Upper lobe of right lung (tissue), 1 donor: ENCODE measurements at regions not wholly inside any gene's neighbourhood (a gene's known extent, or its start where the extent isn't known, plus 50 kb on each side); places are given as distances from the start of the nearest gene placed in this dataset.

Experiments
- ATAC-seq: fragments of 200-7000 bp; cut with Tn5 transposase; one replicate; pipeline ENCODE4 v1.9.1; 2020; ENCODE audit warnings: mild to moderate bottlenecking, moderate library complexity
- DNase-seq: peaks from one replicate; pipeline ENCODE4 v3.0.0-alpha.2; 2020
- H3K27ac ChIP-seq: fragments of 200-600 bp; one replicate; pipeline ENCODE4 v1.8.0; 2022
- H3K27me3 ChIP-seq: fragments of 200-600 bp; one replicate; pipeline ENCODE4 v1.8.0; 2022; ENCODE audit warnings: mild to moderate bottlenecking
- H3K36me3 ChIP-seq: fragments of 200-600 bp; one replicate; pipeline ENCODE4 v1.8.0; 2022
- H3K4me1 ChIP-seq: fragments of 200-600 bp; one replicate; pipeline ENCODE4 v1.8.0; 2022
- H3K4me3 ChIP-seq: fragments of 200-600 bp; one replicate; pipeline ENCODE4 v1.8.0; 2022; ENCODE audit warnings: mild to moderate bottlenecking
- H3K9me3 ChIP-seq: fragments of 200-600 bp; one replicate; pipeline ENCODE4 v1.8.0; 2022
- intact Hi-C: fragments of 100-400 bp; cut with DNase I; formaldehyde crosslinking; loops from one replicate; pipeline ENCODE4 v1.11.0; 2022
- TF ChIP-seq, protein P1 (sequence below): fragments of 200-600 bp; IDR thresholded peaks from one replicate; pipeline ENCODE4 v1.8.0; 2022; ENCODE audit warnings: antibody characterized with exemption
- donor health status: DM: no; HTN: yes; CAD: no; lungs with severe emphysema.

- ATAC-seq: no peak
- intact Hi-C loops: no loop called here
- peak overlapping the region; percentile 44 for H3K27ac ChIP-seq
Observed at GRCh38 chr6:141252828-141253608, 879.7 kb upstream of the GJE1 start.

DNA sequence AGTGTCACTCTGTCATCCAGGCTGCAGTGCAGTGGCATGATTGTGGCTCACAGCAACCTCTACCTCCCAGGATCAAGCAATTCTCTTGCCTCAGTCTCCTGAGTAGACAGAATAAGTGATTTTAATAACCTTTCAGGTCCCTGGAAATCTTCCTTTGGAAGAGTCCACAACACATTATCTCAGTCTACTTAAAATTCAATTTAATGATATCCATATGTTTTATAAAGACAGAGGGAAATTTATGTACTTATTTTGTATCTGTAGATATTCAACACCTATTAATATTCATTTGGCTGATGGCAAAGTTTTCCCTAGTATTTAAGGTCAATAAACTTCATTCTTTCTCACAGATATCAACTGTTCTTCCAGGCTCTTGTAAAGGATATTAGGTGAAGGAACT is 881.4 kb upstream of the GJE1 start:
- Histone ChIP-seq H3K27ac (no peak overlapping the region), H3K9me3 (no peaks in the 10 kb centered on the region), H3K4me1 (no peaks in the 10 kb centered on the region), H3K27me3 (no peaks in the 10 kb centered on the region), H3K4me3 (no peak overlapping the region), H3K36me3 (no peaks in the 10 kb centered on the region)
- intact Hi-C loops: no loop called here
- ATAC-seq (no peak), DNase-seq (no peak)
- TF ChIP-seq, protein P1, sequence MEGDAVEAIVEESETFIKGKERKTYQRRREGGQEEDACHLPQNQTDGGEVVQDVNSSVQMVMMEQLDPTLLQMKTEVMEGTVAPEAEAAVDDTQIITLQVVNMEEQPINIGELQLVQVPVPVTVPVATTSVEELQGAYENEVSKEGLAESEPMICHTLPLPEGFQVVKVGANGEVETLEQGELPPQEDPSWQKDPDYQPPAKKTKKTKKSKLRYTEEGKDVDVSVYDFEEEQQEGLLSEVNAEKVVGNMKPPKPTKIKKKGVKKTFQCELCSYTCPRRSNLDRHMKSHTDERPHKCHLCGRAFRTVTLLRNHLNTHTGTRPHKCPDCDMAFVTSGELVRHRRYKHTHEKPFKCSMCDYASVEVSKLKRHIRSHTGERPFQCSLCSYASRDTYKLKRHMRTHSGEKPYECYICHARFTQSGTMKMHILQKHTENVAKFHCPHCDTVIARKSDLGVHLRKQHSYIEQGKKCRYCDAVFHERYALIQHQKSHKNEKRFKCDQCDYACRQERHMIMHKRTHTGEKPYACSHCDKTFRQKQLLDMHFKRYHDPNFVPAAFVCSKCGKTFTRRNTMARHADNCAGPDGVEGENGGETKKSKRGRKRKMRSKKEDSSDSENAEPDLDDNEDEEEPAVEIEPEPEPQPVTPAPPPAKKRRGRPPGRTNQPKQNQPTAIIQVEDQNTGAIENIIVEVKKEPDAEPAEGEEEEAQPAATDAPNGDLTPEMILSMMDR: no peak

More at GRCh38 chr6:141252828-141253608, 879.7 kb upstream of the GJE1 start:
- no peaks in the 10 kb centered on the region for H3K4me1 ChIP-seq
- no peak overlapping the region for H3K4me3 ChIP-seq
- H3K36me3 ChIP-seq: no peaks in the 10 kb centered on the region
- H3K9me3 ChIP-seq: no peaks in the 10 kb centered on the region
- TF ChIP-seq, protein P1: no peak
- H3K27me3 ChIP-seq: no peaks in the 10 kb centered on the region
- no peak for DNase-seq

DNA sequence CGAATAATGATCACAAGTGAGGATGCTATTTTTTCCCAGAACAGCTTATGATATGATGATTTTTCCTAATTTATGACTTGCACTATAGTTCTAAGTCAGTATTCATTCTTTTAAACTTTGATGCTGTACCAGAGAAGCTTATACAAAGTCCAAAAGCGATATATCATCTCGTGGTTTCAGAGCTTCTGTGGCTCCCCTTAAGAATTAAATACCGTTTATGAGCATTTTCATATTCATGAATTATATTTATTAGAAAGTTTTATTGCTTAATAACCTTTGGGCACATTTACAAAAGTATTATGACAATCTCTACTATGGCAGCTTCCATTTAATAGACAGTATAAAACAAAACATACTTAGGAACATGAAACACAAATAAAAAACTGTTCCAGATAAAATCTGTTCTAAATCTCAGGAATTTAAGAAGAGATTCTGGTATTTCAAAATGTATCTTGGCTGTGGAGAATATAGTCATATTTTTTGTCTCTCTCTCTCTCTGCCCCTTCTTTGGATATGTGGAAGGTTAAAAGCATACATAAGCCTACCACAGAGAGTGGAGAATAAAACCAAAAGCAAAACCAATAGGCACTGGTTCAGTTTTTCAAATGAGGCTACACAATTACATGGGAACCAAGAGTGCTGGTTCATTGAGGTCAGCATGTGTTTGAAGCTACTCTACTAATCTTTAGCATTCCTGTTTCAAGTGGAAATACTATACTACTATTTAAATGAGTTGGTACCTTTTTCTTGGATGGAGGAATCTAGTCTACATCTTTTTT is 884.5 kb upstream of the GJE1 start:
- Histone ChIP-seq H3K4me1 (no peaks in the 10 kb centered on the region), H3K27ac (no peak overlapping the region), H3K9me3 (no peaks in the 10 kb centered on the region), H3K36me3 (no peaks in the 10 kb centered on the region), H3K27me3 (no peaks in the 10 kb centered on the region), H3K4me3 (no peak overlapping the region)
- no peak for ATAC-seq
- TF ChIP-seq, protein P1: no peak
- intact Hi-C loops: no loop called here
- no peak for DNase-seq

- Histone ChIP-seq H3K4me1 (no peaks in the 10 kb centered on the region), H3K36me3 (no peaks in the 10 kb centered on the region), H3K27me3 (no peaks in the 10 kb centered on the region), H3K9me3 (no peaks in the 10 kb centered on the region), H3K4me3 (no peak overlapping the region), H3K27ac (no peak overlapping the region)
- intact Hi-C loops: no loop called here
- ATAC-seq (no peak), DNase-seq (no peak)
- TF ChIP-seq, protein P1: no peak
Observed at GRCh38 chr6:141244366-141244765, 888.4 kb upstream of the GJE1 start.

DNA sequence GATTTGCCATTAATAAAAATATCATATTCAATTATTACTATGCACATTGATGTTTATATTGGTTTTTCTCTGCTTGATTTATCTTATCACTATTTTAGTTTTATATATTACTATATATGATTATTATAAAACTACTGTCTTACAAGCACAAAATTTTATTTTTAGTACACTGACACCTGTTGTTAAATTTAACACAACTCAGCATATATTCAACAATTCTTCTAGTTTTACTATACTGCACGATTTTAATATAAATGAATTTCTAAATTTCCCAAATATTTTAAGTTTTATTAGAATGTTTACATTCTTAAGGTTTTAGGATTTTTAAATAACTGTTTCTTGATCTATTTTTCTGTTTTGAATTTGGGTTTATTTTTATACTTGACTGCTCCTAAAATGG is 889.8 kb upstream of the GJE1 start:
- H3K4me1 ChIP-seq: no peaks in the 10 kb centered on the region
- DNase-seq (no peak), ATAC-seq (no peak)
- TF ChIP-seq, protein P1: no peak
- intact Hi-C loops: no loop called here
- no peak overlapping the region for H3K27ac ChIP-seq
- H3K4me3 ChIP-seq: no peak overlapping the region
- no peaks in the 10 kb centered on the region for H3K27me3 ChIP-seq
- H3K36me3 ChIP-seq: no peaks in the 10 kb centered on the region
- no peaks in the 10 kb centered on the region for H3K9me3 ChIP-seq
